ENCODE measurements at regions not wholly inside any gene's neighbourhood (a gene's known extent, or its start where the extent isn't known, plus 50 kb on each side); places are given as distances from the start of the nearest gene placed in this dataset.
"Not testable (repeated sequence)": the region's sequence is repeated elsewhere in the genome, so short reads cannot be mapped to it uniquely, and the experiment has no call there.

DNA sequence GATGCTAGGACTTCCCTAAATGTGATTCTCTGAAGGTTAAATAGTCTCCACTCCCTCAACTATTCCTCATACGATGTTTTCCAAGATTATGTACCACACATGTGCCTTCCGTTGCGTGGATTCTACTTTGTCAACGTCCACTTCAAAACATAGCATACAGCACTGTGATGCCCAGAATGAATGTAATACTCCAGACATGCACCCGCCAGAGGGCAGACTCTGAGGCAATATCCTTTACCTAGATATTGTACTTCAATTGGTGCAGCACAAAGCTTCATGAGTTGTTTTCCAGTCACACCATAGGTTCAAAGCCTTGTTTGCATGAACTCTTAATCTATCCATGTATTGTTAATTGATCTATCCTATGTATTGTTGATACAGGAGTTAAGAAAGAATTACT lies 201.0 kb upstream of the NABP1 start:
- no peak for DNase-seq (ENCODE audit: low read depth)

DNA sequence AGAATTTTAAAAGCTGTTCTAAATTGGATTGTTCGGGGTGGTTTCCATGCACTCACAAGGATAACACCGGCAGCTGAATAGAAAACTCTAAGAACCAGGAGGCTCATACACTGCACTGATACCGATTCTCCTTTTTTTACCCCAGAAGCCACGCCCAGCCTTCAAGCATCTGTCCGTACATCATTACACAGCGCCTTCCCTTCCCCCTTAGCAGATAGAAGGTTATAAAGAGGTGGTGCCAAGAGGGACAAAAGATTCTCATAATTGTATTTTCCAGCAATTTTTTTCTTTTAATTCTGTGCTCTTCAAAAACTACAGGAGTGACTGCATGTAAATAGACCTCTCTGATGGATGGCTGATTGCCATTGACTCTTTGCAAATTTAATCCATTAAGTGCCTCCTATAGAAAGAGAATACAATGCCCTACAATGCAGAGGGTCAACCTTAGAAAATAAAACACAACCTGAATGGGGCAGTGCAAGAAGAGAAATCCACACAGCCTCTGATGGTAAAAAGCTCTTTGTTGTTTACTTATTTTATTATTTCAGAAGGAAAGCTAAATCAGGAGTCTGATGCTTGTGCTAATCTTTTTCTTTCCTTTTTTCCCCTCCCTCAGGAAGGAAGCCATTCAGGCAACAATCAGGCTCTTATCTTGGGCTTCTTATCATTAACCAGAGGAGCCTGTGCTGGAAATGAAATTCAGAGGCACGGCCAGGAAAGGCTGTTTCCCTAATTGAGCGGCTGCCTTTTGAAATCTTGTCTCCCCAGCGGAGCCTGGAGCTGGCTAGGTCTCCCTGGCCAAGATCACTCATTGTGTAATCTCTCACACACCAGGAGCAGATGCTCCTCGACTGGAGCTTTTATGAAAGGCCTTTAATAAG lies 198.9 kb upstream of the NABP1 start:
- DNase-seq (ENCODE audit: low read depth), result peak; percentile 60

DNA sequence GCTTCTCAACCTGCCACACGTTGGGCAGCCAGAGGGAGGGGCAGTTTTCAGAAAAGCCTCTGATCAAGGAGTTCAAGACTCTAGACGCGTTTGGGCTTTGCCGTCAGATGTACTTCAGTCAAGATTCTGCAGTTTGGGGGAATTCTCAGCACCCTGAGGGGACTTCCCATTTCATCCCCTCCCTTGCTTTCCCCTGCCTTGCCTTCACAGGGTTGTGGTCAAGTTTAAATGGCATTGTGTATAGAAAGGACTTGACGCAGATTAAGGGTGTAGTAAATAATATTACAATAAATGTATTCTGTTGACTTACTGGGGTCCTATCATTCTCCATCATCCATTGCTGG lies 198.3 kb upstream of the NABP1 start:
- DNase-seq (ENCODE audit: low read depth), result no peak

DNA sequence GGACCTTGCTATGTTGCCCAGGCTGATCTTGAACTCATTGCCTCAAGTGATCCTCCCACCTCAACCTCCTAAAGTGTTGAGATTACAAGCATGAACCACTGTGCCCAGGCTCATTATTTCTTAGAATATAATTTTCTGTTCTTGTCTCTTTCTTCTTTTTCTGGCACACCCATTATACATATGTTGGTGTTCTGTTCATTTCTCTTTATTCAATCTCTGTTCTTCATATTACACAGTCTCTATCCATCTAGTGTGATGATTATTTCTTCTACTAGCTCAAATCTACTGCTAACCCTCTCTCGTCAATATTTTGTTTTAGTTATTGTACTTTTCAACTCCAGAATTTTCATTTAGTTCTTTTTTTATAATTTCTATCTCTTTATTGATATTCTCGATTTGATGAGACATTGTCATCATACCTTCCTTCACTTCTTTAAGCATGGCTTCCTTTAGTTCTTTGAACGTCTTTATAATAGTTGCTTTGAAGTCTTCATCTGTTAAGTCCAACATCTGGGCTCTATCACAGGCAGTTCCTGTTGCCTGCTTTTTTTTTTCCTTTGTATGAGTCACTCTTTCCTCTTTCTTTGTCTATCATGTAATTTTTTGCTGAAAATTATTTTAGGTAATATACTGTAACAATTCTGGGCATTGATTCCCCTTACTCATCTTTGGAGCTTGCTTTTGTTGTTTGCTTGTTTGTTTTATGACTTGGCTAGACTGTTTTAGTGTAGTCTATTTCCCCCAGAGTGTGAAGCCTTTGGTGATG lies 196.4 kb upstream of the NABP1 start:
- peak; percentile 37 for DNase-seq (ENCODE audit: low read depth)

DNA sequence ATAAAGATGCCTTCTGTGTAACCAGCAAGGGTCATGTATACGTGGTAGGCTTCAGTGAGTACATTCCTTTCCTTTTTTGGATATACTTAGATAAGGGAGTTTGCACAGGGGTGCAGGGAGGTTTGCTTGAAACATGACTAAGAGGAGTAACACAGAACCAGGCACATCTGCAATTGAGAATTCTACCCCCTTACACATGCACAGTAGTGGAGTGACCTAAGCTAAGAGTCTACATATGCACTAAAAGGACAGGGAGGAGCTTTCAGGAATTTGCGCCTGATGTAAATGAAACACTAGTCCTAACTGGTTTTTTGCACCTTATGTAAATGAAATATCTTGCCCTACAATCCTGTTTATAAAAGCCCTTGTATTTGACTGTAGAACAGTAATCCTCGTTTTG lies 194.8 kb upstream of the NABP1 start:
- no peak for DNase-seq (ENCODE audit: low read depth)

DNA sequence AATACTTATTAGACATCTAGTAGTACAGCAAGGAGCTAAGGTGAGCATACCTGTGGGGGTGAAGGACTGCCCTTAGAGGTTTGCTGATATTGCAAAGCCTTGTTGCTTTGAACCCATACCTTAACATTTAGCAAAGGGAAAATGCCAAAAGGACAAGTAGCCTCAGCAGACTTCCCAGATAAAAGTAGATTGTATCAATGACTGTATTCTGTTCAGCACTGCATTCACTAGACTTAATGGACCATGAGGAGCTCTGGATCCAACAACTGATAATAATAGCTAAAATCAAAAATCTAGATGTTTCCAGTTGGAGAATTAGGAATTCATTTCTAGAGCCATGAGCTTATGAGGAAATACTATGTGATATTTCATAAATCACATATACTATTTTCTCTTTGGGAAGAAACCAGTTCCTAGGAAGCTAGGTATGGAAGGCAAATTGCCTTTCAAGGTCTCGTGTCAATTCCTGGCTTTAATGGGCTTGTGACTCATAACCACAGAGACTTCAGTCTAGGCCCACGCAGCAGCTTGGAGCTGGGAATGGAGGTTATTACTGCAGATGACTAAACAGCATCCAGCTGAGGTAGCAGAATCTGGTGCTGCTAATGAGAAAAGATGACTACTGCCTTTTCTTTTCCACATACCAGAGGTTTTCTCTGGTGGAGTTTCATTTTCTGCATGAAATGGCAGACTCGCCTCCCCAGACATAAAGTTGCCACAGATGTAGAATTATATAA lies 191.2 kb upstream of the NABP1 start:
- DNase-seq (ENCODE audit: low read depth), result peak; percentile 99

DNA sequence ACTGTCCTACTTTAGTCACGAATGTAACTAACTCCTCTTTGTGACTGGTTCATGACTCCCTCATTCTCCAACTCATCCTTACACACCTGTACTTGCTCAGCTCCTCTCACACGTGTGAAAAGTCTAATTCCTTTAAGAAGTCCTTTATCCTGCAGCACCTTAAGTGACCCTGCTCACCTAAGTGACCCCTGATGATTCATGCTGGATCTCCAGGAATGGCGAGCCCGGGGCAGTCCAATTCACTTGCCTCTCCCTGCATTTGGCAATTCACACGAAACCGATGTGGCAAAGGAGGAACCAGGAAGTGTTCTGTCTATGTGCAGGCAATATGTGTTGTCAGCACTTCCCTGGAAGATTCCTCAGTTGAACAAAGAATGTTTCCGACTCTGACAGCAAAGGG lies 189.8 kb upstream of the NABP1 start:
- DNase-seq (ENCODE audit: low read depth), result peak; percentile 81

DNA sequence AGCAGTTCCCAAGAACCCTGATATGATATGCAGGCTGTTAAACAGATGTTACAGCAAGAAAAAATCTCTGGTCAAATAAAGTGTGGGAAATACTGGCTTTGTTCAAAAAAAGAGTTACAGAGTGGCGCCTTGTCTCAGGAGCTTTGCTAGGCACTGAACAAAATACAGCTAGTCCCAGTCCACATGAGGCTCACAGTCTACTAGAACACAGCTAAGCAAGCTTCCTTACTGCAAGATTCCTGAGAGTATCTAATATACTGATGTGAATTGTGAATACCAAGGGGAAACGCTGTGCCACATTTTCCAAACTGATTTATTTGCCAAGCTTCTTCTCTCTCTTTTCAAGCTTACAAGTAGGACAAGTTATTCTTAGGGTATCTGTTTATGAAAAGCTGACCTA lies 188.8 kb upstream of the NABP1 start:
- DNase-seq (ENCODE audit: low read depth), result no peak

DNA sequence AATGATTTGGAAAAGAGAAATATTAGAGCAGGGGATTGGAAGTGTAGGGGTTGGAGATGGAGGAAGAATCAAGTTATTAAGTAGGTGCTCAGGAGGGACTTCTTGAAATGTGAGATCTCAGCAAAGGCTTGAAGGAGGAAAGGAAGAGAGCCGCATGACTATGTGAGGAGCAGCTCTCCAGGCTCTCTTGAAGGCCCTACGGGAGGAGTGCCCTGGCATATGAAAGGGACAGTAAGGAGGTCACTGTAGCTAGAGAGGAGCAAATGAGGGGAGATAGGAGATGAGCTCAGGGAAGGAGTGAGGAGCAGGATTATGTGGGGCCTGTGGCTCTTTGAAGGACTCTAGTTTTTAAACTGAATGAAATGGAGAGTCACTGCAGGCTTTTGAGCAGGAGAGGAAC lies 181.1 kb upstream of the NABP1 start:
- no peak for DNase-seq (ENCODE audit: low read depth)

DNA sequence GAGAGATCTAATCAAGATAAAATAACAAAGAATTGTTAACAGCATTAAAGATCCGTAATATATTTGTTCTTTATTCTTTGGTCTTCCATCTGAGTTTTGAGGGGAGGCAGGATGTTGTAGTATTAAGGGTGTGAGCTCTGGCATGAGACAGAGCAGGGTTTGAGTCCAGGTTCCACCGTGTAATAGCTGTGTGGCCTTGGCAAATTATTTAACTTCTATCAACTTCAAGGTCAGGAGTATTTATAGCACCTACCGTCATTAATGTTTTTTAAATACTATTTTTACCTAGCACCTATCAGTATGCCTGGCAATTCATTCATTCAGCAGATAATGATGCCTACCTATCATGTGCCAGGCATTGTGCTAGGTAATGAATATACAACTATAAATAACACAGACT lies 180.1 kb upstream of the NABP1 start:
- no peak for DNase-seq (ENCODE audit: low read depth)

DNA sequence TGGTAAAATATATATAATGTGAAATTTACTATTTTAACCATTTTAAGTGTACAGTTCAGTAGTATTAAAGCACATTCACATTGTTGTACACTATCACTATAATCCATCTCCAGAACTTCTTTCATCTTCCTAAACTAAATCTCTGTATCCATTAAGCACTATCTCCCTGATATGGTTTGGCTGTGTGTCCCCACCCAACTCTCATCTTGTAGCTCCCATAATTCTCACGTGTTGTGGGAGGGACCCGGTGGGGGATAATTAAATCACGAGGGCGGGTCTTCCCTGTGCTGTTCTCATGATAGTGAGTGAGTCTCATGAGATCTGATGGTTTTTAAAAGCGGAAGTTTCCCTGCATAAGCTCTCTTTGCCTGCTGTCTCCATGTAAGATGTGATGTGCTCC lies 178.9 kb upstream of the NABP1 start:
- DNase-seq (ENCODE audit: low read depth), result no peak

DNA sequence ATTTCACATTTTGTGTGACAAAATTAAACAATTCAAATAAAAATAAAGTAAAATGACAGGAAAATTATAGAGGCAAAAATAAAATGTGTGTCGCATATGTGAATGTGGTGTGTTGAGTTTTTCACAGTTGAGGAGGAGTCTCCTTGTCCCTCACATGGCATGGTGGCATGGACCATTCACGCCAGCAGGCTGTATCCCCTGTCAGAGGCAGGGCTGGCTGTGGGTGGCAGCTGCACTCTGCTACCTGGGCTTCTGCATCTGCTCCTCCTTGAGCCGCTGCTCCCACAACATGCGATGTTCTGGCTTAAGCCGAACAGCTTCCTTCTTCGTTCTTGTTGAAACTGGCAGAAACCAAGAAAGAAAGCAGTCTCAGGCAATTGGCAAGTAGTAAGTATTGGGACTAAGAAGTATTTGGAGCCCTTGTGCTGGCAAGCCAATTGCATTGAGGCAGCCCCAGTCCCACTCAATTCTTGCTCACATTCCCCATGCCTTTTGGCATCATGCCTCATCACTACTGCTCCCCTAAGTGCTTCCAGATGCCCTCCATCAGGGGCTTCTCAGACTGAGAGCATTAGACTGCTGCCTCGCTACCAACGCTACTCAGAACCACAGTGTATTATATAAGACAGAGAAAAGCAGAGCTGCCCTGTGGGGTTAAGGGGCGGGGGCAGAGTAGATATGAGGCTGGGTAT lies 177.9 kb upstream of the NABP1 start:
- peak; percentile 77 for DNase-seq (ENCODE audit: low read depth)

DNA sequence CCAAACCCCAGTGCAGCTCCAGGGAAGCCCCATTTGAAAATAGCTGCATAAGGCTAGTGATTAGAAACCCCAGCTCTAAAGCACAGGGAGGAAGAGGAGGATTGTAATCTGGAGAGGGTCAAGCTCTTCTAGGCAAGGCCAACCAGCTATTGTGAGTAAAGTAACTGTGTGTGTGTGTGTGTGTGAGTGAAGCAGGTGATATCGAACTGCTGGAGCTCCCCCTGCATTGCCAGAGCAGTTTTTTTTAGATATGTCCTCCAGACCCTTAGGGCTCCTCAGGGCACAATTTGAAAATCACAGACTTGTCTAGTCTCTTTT lies 177.4 kb upstream of the NABP1 start:
- DNase-seq (ENCODE audit: low read depth), result no peak

DNA sequence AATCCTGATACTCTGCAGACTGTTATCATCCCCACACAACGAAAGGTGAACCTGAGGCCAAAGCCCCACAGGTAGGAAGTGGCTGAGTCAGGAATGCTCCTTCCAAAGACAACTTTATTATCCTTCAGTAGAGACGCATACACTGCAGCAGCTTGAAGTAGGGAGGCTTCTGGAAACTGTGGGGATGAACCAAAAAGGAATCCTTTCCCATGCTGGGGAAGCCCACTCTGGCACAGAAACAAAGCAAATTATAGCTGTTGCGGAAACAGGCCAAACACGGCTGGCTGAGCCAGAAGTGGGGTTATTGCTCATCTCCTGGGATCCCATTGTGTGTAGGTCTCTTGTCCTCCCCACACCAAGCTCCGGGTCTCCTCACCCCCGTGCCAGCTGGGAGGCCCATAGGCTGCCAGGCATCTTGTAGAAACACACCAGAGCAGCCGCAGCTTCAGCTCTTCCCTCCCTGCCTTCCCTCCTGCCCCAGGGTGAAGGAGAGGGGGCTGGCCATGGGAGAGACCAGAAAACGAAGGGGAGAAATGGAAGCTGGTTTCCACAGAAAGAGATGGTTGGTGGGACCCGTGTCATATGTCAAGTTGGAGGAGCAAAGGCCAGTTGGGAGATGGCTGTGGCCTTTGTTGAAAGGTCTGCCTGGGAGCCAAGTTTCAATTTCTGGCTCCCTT lies 176.9 kb upstream of the NABP1 start:
- peak; percentile 23 for DNase-seq (ENCODE audit: low read depth)

DNA sequence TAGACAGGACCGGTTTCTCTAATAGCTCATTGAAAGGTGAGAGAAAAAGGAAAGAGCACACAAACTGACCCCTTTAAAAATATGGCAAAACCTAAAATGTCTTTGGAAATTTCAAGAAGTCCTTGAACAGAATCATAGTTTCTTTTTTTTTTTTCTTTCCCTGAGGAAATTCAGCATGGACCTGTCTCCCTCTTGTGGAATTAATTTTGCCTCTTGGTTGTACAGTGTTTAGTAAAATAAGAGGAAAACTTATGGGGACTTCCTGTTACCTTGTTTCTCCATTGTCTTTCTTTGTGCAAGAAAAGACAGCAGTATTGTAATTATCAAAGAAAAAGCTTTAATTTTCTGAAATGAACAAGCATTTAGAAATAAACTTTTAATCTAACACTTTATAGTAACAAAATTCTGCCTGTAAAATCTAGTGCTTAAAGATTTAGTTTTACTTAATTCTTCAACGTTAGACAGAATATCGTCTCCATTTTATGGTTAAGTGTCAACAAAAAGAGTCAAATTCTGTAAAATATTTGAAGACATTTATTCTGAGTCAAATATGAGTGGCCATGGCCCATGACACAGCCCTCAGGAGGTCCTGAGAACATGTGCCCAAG lies 176.3 kb upstream of the NABP1 start:
- DNase-seq (ENCODE audit: low read depth), result peak; percentile 66

DNA sequence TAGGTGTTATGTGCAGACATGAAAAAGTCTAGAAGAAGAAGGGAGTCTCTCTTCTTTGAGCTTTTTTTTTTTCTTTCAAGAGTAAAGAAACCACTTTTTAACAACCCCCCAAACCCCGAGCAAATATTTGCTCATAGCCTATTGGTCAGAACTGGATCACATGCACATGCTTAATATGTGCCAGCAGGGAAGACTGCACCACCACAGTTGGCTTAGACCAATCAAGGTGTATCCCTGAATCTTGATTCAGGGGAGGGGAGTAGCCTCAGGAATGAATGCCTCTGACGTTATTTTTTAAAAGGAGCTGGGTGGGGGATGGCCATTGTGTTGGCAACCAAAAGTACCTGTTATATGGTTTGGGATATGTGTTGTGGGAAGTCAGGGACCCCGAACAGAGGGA lies 171.4 kb upstream of the NABP1 start:
- DNase-seq (ENCODE audit: low read depth), result no peak

DNA sequence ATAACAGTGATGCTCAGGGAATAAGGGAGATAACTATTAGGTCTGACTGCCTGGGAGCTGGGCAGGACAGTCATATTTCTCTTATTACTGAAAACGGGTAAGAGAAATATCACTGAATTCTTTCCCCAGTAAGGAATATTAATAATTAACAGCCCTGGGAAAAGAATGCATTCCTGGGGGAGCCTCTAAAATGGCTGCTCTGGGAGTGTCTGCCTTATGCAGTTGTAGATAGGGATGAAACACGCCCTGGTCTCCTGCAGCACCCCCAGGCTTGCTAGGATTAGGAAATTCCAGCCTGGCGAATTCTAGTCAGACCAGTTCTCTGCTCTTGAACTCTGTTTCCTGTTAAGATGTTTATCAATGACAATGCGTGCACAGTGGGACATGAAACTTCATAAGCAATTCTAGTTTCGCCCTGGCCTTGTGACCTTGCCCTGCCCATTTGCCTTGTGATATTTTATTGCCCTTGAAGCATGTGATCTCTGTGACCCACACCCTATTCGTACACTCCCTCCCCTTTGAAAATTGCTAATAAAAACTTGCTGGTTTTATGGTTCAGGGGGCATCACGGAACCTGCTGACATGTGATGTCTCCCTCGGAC lies 170.6 kb upstream of the NABP1 start:
- not testable (repeated sequence) for DNase-seq (ENCODE audit: low read depth)

DNA sequence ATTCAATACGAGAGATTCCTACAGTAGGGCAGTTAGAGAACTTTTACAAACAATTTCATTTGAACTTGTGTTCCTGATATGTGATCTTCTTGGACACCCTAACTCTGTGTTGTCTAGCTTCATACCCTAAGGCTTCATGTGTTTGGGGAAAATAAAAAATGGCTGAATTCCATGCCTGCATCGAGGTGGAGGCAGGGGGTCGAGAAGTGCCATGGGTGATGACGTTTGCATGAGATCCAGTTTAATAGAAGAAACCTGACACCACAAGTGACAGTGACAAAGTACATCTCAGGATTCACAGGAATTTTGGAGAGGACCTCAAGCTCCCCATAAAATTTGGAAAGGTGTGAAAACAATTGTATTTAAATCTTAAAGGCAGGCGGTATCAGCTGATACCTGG lies 169.2 kb upstream of the NABP1 start:
- no peak for DNase-seq (ENCODE audit: low read depth)

DNA sequence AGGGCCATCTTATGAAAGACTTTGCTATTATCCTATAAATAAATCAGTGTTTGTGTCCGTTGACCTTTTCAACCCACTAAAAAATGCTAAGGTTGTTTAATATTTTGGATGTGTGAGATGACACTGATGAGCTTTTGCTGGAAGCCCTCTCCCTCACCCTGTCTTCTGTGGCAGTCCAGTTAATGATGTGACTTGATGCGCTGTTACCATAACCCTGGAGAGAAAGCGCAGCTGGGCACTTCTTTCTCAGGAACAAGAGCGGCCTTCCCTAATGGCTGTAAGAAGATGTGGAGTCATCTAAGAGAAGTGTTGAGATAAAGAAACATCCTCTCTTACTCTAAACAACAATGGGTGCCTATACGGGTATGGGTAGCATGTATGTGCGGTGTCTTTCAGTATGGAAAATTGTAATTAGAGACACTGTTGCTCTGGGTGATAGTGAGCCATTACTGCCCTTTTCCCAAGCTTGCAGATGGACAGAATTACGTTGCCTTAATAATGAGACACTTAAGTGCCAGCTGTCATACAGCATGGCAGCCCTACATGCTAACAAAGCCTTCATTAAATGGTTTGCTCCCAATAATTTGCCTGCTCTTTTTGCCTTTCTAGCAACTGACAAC lies 165.6 kb upstream of the NABP1 start:
- DNase-seq (ENCODE audit: low read depth), result no peak

DNA sequence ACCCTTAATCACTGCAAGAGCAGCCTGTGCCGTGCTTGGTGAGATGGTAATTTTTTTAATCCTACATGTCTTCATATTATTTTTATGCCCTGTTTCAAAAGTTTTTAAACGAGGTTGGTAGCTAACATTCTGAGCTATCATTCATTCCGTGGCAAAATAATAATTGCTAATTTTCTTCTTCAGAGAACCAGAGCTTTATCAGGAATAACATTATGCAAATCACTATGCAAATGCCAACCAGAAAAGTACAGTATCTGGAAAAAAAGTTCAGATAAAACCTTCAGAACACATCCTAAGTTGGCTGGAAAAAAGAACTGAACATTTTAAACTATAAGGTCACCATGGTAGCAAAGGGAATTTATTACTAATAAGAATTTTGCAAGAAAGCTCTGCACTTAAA lies 165.1 kb upstream of the NABP1 start:
- DNase-seq (ENCODE audit: low read depth), result no peak
